Stimulated activated CD4-positive, alpha-beta T cell treated with anti-CD3 and anti-CD28 coated beads, Interleukin-4, amount 100 ng/mL, for 48 hours (primary cell): ENCODE measurements at regions not wholly inside any gene's neighbourhood (a gene's known extent, or its start where the extent isn't known, plus 50 kb on each side); places are given as distances from the start of the nearest gene placed in this dataset.
"Not testable (repeated sequence)": the region's sequence is repeated elsewhere in the genome, so short reads cannot be mapped to it uniquely, and the experiment has no call there.

Experiments used
- DNase-seq, 2 donors: peaks; one replicate each; pipeline ENCODE4 v3.0.0-alpha.2; 2020; ENCODE audit warnings: low read depth in 2 of 2

GRCh38 chr12:131644481-131644880 lies 66.4 kb upstream of the SFSWAP start:
- no peak for DNase-seq

GRCh38 chr12:131644917-131645316 lies 66.0 kb upstream of the SFSWAP start:
- not testable (repeated sequence) for DNase-seq

- DNase-seq = not testable (repeated sequence)
These were observed 65.3 kb upstream of the SFSWAP start for GRCh38 chr12:131645557-131645956.

GRCh38 chr12:131646444-131646843 lies 64.4 kb upstream of the SFSWAP start:
- not testable (repeated sequence) for DNase-seq

- no peak for DNase-seq
These were observed 63.2 kb upstream of the SFSWAP start for GRCh38 chr12:131647667-131648066.

GRCh38 chr12:131655469-131656174 lies 55.3 kb upstream of the SFSWAP start:
- not testable (repeated sequence) for DNase-seq

GRCh38 chr12:131656796-131657195 lies 54.1 kb upstream of the SFSWAP start:
- DNase-seq = not testable (repeated sequence)

- not testable (repeated sequence) for DNase-seq
These were observed 52.3 kb upstream of the SFSWAP start for GRCh38 chr12:131658605-131659004.

DNA sequence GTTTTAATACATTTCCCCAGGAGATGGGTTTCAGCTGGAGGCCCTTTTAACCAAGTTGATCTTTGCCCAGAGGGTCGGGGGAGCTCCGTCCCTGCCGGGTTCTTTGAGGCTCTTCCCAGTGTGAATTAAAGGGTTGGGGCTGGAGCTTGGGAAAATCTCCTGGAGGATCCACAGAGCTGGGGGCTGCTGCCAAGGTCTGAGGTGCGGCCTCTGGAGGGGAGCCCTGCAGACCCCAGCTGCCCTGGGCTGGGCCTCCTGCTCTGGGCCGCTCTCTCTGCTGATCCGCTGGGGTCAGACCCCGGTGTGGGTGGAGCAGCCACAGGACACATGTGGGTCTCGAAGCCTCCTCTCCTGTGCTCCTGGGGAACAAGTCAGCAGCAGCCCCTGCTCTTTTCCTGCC lies 51.4 kb upstream of the SFSWAP start:
- not testable (repeated sequence) for DNase-seq

DNA sequence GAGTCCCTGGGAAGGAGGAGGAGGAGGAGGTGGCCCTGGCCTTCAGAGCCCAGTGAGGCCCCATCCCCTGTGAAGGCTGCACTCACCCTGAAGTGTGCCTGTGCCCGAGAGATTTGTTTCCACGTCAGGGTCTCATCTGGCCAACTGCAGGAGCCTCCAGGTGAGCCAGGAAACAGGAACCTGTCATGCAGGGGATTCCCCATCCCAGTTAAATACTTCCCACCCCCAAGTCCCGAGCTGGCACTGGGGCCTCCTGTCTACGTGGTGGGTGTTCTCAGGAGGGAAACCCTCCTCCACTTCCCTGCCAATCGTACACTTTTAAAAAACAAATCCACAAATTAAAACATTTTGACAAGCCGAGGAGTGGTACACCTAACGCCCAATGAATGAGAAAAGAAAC lies 50.9 kb upstream of the SFSWAP start:
- DNase-seq = not testable (repeated sequence)

DNA sequence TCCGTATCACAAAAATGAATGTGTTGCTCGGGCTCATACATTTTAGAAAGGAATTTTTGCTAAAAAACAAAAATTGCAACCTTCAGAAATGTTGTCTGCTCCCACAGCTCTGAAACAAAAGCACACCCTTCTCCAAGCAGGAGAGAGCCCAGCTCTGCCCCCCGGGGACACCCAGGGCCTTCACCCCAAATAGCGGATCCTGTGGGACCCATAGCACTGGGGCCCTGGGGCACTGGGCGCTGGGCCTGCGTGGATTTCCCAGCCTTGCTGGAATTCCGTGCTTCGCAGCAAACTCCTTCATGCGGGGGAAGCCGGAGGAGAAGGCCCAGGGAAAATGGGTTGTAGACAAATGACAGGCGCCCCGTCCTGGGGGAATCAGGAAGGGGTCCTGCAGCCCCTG lies 50.5 kb upstream of the SFSWAP start:
- not testable (repeated sequence) for DNase-seq
